Fibroblast of mammary gland (primary cell): ENCODE measurements at regions not wholly inside any gene's neighbourhood (a gene's known extent, or its start where the extent isn't known, plus 50 kb on each side); places are given as distances from the start of the nearest gene placed in this dataset.

Source experiments
- DNase-seq: peaks from one replicate; pipeline ENCODE4 v3.0.0-alpha.2; 2010; ENCODE audit warnings: low read depth
- H3K4me3 ChIP-seq: 2 replicates; pipeline ENCODE4 v1.5.1; 2011; ENCODE audit warnings: low read depth, mild to moderate bottlenecking, low read length, moderate library complexity; ENCODE audit not compliant: control insufficient read depth
- CTCF ChIP-seq: conservative IDR thresholded peaks from 2 replicates; pipeline ENCODE4 v1.5.1; 2011; ENCODE audit warnings: low read depth, low read length, inconsistent platforms; ENCODE audit not compliant: control insufficient read depth, insufficient read depth

GRCh38 chr3:107970993-107971580 is 119.7 kb downstream of the CD47 start:
- TF ChIP-seq CTCF, result no peak
- no peak overlapping the region for H3K4me3 ChIP-seq
- DNase-seq, result no peak

GRCh38 chr3:107969994-107970819 is 120.6 kb downstream of the CD47 start:
- no peak for DNase-seq
- TF ChIP-seq CTCF, result no peak

GRCh38 chr3:107969525-107969924 is 121.3 kb downstream of the CD47 start:
- TF ChIP-seq CTCF, result no peak
- no peak overlapping the region for H3K4me3 ChIP-seq
- DNase-seq, result no peak

More at GRCh38 chr3:107969994-107970819, 120.6 kb downstream of the CD47 start:
- H3K4me3 ChIP-seq, result no peak overlapping the region

GRCh38 chr3:107966276-107966675 is 124.6 kb downstream of the CD47 start:
- no peak for DNase-seq
- no peak for TF ChIP-seq CTCF

GRCh38 chr3:107965136-107965655 is 125.6 kb downstream of the CD47 start:
- no peak overlapping the region for H3K4me3 ChIP-seq
- TF ChIP-seq CTCF, result no peak
- DNase-seq, result no peak

More at GRCh38 chr3:107966276-107966675, 124.6 kb downstream of the CD47 start:
- no peak overlapping the region for H3K4me3 ChIP-seq

- TF ChIP-seq CTCF, result no peak
- no peak overlapping the region for H3K4me3 ChIP-seq
- no peak for DNase-seq
Measured at GRCh38 chr3:107963581-107963980, 127.2 kb downstream of the CD47 start.
